DND-41 (cell line): ENCODE measurements at regions not wholly inside any gene's neighbourhood (a gene's known extent, or its start where the extent isn't known, plus 50 kb on each side); places are given as distances from the start of the nearest gene placed in this dataset.

Experiments
- ATAC-seq: fragments of 200-7000 bp; cut with Tn5 transposase; 3 replicates; pipeline ENCODE4 v1.9.1; 2021; ENCODE audit warnings: low read depth; ENCODE audit not compliant: insufficient read depth
- DNase-seq: peaks from one replicate; pipeline ENCODE4 v3.0.0-alpha.2; 2020
- H2AFZ ChIP-seq: 2 replicates; pipeline ENCODE4 v1.6.0; 2012; ENCODE audit warnings: low read depth, low read length
- H3K27ac ChIP-seq: 2 replicates; pipeline ENCODE4 v1.5.1; 2012; ENCODE audit warnings: low read length, inconsistent platforms
- H3K27me3 ChIP-seq: fragments of 200-600 bp; sonication (generic); 2 replicates; pipeline ENCODE4 v1.6.0; 2012; ENCODE audit warnings: low read length, mild to moderate bottlenecking, inconsistent platforms; ENCODE audit not compliant: insufficient read depth, poor library complexity
- H3K36me3 ChIP-seq: 2 replicates; pipeline ENCODE4 v1.5.1; 2012; ENCODE audit warnings: low read length, inconsistent platforms; ENCODE audit not compliant: insufficient read depth
- H3K4me1 ChIP-seq: 2 replicates; pipeline ENCODE4 v1.5.1; 2012; ENCODE audit warnings: mild to moderate bottlenecking, low read length; ENCODE audit not compliant: insufficient read depth
- H3K4me2 ChIP-seq: 2 replicates; pipeline ENCODE4 v1.6.0; 2012; ENCODE audit warnings: mild to moderate bottlenecking, moderate library complexity, low read length, inconsistent platforms; ENCODE audit not compliant: insufficient read depth
- H3K4me3 ChIP-seq, 2 experiments: fragments of 200-600 bp in 1 of 2; shearing (Covaris generic) in 1 of 2; 2 replicates each; pipeline ENCODE4 v1.5.1; 2012 to 2016; ENCODE audit warnings: inconsistent platforms in 2 of 2, low read length in 2 of 2, mild to moderate bottlenecking in 2 of 2, low read depth in 1 of 2, moderate library complexity in 1 of 2
- H3K79me2 ChIP-seq: 2 replicates; pipeline ENCODE4 v1.6.0; 2012; ENCODE audit warnings: low read length, inconsistent platforms; ENCODE audit not compliant: insufficient read depth
- H3K9ac ChIP-seq: 2 replicates; pipeline ENCODE4 v1.6.0; 2012; ENCODE audit warnings: low read depth, mild to moderate bottlenecking, inconsistent platforms, low read length, moderate library complexity
- H3K9me3 ChIP-seq: 2 replicates; pipeline ENCODE4 v1.5.1; 2012; ENCODE audit warnings: low read length, moderate library complexity, mild to moderate bottlenecking, inconsistent platforms; ENCODE audit not compliant: insufficient read depth, severe bottlenecking
- H4K20me1 ChIP-seq: 2 replicates; pipeline ENCODE4 v1.6.0; 2012; ENCODE audit warnings: low read length; ENCODE audit not compliant: insufficient read depth
- CTCF ChIP-seq: IDR thresholded peaks from 2 replicates; pipeline ENCODE4 v1.5.1; 2012; ENCODE audit warnings: borderline replicate concordance, low read length, moderate library complexity, mild to moderate bottlenecking; ENCODE audit not compliant: poor library complexity, severe bottlenecking; ENCODE audit errors: extremely low read depth
- EZH2 ChIP-seq: IDR thresholded peaks from 3 replicates; pipeline ENCODE4 v1.6.1; 2012; ENCODE audit warnings: borderline replicate concordance, low read depth, mild to moderate bottlenecking, moderate library complexity, low read length, inconsistent platforms; ENCODE audit not compliant: severe bottlenecking

- H3K79me2 ChIP-seq: no peaks in the 10 kb centered on the region
- no peaks in the 10 kb centered on the region for H4K20me1 ChIP-seq
- H3K27me3 ChIP-seq: no peaks in the 10 kb centered on the region
- H3K9me3 ChIP-seq: peaks cover 22% of the 10 kb centered on the region
- H3K4me2 ChIP-seq: no peak overlapping the region
- DNase-seq: no peak
- no peak overlapping the region for H3K4me3 ChIP-seq
- H3K9ac ChIP-seq: no peak overlapping the region
- H3K36me3 ChIP-seq: no peaks in the 10 kb centered on the region
- no peak for TF ChIP-seq CTCF
- no peak for TF ChIP-seq EZH2
- H3K27ac ChIP-seq: no peak overlapping the region
- H3K4me1 ChIP-seq: no peaks in the 10 kb centered on the region
- no peak overlapping the region for H2AFZ ChIP-seq
- ATAC-seq: no peak
Measured at GRCh38 chr2:8242739-8243138, 439.1 kb upstream of the ID2 start.

- no peaks in the 10 kb centered on the region for H3K36me3 ChIP-seq
- no peaks in the 10 kb centered on the region for H4K20me1 ChIP-seq
- H3K79me2 ChIP-seq: no peaks in the 10 kb centered on the region
- no peak overlapping the region for H3K27ac ChIP-seq
- no peak for ATAC-seq
- H3K27me3 ChIP-seq: no peaks in the 10 kb centered on the region
- H3K4me2 ChIP-seq: no peak overlapping the region
- no peak overlapping the region for H2AFZ ChIP-seq
- TF ChIP-seq EZH2 (no peak), CTCF (no peak)
- no peak overlapping the region for H3K9ac ChIP-seq
- no peak overlapping the region for H3K4me3 ChIP-seq
- no peaks in the 10 kb centered on the region for H3K4me1 ChIP-seq
- no peak for DNase-seq
- peaks cover 22% of the 10 kb centered on the region for H3K9me3 ChIP-seq
Measured at GRCh38 chr2:8243748-8244400, 438.0 kb upstream of the ID2 start.

GRCh38 chr2:8244639-8245038 lies 437.2 kb upstream of the ID2 start:
- H3K4me1 ChIP-seq: no peaks in the 10 kb centered on the region
- DNase-seq: no peak
- ATAC-seq: no peak
- no peaks in the 10 kb centered on the region for H4K20me1 ChIP-seq
- H3K79me2 ChIP-seq: no peaks in the 10 kb centered on the region
- TF ChIP-seq CTCF: no peak
- TF ChIP-seq EZH2: no peak
- H3K4me2 ChIP-seq: no peak overlapping the region
- H3K27ac ChIP-seq: no peak overlapping the region
- H3K4me3 ChIP-seq: no peak overlapping the region
- H3K9ac ChIP-seq: no peak overlapping the region
- no peak overlapping the region for H2AFZ ChIP-seq
- peaks cover 22% of the 10 kb centered on the region for H3K9me3 ChIP-seq
- no peaks in the 10 kb centered on the region for H3K27me3 ChIP-seq
- H3K36me3 ChIP-seq: no peaks in the 10 kb centered on the region

- ATAC-seq (no peak), DNase-seq (no peak)
- Histone ChIP-seq H3K4me3 (no peak overlapping the region), H3K79me2 (no peaks in the 10 kb centered on the region), H3K4me1 (no peaks in the 10 kb centered on the region), H3K27me3 (no peaks in the 10 kb centered on the region), H3K4me2 (no peak overlapping the region), H3K27ac (no peak overlapping the region), H2AFZ (no peak overlapping the region), H3K36me3 (no peaks in the 10 kb centered on the region), H3K9ac (no peak overlapping the region), H3K9me3 (peaks cover 33% of the 10 kb centered on the region), H4K20me1 (no peaks in the 10 kb centered on the region)
- no peak for TF ChIP-seq EZH2
- TF ChIP-seq CTCF: no peak
Measured at GRCh38 chr2:8246137-8246536, 435.7 kb upstream of the ID2 start.
